ENCODE measurements at regions not wholly inside any gene's neighbourhood (a gene's known extent, or its start where the extent isn't known, plus 50 kb on each side); places are given as distances from the start of the nearest gene placed in this dataset.

GRCh38 chr5:23840083-23840482 is 332.7 kb downstream of the PRDM9 start:
- TF ChIP-seq CTCF (IDR thresholded peaks at IDR 0.05) = no peak
- no peak for TF ChIP-seq POLR2AphosphoS5 (IDR thresholded peaks at IDR 0.05)
- TF ChIP-seq POLR2A (IDR thresholded peaks at IDR 0.05) = no peak
